ENCODE measurements at regions not wholly inside any gene's neighbourhood (a gene's known extent, or its start where the extent isn't known, plus 50 kb on each side); places are given as distances from the start of the nearest gene placed in this dataset.

DNA sequence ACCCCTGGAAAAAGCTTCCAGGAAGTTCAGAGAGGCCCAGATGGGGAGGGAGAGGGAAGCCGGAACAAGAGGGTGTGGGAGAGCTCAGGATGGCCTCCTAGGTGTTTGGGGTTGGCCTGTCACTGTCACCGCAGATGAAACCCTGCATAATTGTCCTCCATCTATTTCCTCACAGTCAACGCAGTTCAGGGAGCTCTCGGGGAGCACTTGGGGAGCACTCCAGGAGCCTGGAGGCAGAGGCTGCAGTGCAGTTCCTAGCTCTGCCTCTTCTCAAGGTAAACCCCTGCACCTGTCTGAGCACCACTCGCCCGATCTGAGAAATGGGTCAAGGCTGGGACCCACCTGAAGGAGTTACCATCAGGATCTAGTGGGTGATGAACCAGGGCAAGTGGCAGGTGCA lies 194.6 kb upstream of the LHX5 start:
- TF ChIP-seq, protein P1, sequence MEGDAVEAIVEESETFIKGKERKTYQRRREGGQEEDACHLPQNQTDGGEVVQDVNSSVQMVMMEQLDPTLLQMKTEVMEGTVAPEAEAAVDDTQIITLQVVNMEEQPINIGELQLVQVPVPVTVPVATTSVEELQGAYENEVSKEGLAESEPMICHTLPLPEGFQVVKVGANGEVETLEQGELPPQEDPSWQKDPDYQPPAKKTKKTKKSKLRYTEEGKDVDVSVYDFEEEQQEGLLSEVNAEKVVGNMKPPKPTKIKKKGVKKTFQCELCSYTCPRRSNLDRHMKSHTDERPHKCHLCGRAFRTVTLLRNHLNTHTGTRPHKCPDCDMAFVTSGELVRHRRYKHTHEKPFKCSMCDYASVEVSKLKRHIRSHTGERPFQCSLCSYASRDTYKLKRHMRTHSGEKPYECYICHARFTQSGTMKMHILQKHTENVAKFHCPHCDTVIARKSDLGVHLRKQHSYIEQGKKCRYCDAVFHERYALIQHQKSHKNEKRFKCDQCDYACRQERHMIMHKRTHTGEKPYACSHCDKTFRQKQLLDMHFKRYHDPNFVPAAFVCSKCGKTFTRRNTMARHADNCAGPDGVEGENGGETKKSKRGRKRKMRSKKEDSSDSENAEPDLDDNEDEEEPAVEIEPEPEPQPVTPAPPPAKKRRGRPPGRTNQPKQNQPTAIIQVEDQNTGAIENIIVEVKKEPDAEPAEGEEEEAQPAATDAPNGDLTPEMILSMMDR (IDR thresholded peaks at IDR 0.05; ENCODE audit: low read length) = no peak
- no peak for TF ChIP-seq EZH2 (IDR thresholded peaks at IDR 0.05; ENCODE audit: borderline replicate concordance, low read length)
